ENCODE measurements at regions not wholly inside any gene's neighbourhood (a gene's known extent, or its start where the extent isn't known, plus 50 kb on each side); places are given as distances from the start of the nearest gene placed in this dataset.

- Histone ChIP-seq H3K4me3 (no peak overlapping the region), H2AFZ (ENCODE audit: control insufficient read depth, low read depth, low read length) (no peak overlapping the region), H3K9me3 (replicated peaks; ENCODE audit: control insufficient read depth, insufficient read depth, low read length) (no peaks in the 10 kb centered on the region), H3K4me2 (ENCODE audit: control insufficient read depth, insufficient read depth) (no peak overlapping the region), H3K9ac (ENCODE audit: control insufficient read depth, insufficient read depth, low read length) (no peak overlapping the region), H3K27ac (ENCODE audit: control insufficient read depth, insufficient read depth) (no peak overlapping the region), H4K20me1 (ENCODE audit: control insufficient read depth, insufficient read depth) (no peaks in the 10 kb centered on the region), H3K79me2 (ENCODE audit: control insufficient read depth, insufficient read depth, low read length) (no peaks in the 10 kb centered on the region), H3K27me3 (replicated peaks in 1 of 2; ENCODE audit: control insufficient read depth in 2 of 2, insufficient read depth in 2 of 2, low read length in 1 of 2) (no peaks in the 10 kb centered on the region), H3K36me3 (ENCODE audit: control insufficient read depth in 2 of 2, insufficient read depth in 2 of 2, low read length in 1 of 2) (no peaks in the 10 kb centered on the region), H3K4me1 (ENCODE audit: control insufficient read depth, insufficient read depth, low read length) (no peaks in the 10 kb centered on the region)
- ChIA-PET SMC1A (ENCODE audit: uncharacterized antibody, unreplicated experiment) (no interaction called here), POLR2A (no interaction called here), RAD21 (ENCODE audit: unreplicated experiment) (no interaction called here), CTCF (no interaction called here)
- intact Hi-C loops (cut with micrococcal nuclease; ENCODE audit: unreplicated experiment), result no loop called here
- 0% methylated on average over 1 of the region's 1 CpG for WGBS (ENCODE audit: insufficient coverage, insufficient replicate concordance, low lambda C conversion rate, missing lambda C conversion rate)
- DNase-seq (ENCODE audit: low read depth, low spot score), result no peak
- no peak for ATAC-seq
- in situ Hi-C loops (cut with MboI), result no loop called here
- no peak for FAIRE-seq
- no TSS peak for BruUV-seq (replicated peaks)
- TF ChIP-seq PRDM15 (CRISPR knock-in tag; IDR thresholded peaks at IDR 0.05) (no peak), RELA (IDR thresholded peaks at IDR 0.05; ENCODE audit: borderline replicate concordance, partially characterized antibody) (no peak), NFXL1 (IDR thresholded peaks at IDR 0.05; ENCODE audit: borderline replicate concordance) (no peak), ATF2 (IDR thresholded peaks at IDR 0.05; ENCODE audit: low read length) (no peak), RAD21 (IDR thresholded peaks at IDR 0.05; ENCODE audit: insufficient read depth, low read depth, low read length) (no peak), GABPA (IDR thresholded peaks at IDR 0.05; ENCODE audit: low read depth) (no peak), REST (IDR thresholded peaks at IDR 0.05; ENCODE audit: low read depth, low read length) (no peak), E4F1 (IDR thresholded peaks at IDR 0.05; ENCODE audit: borderline replicate concordance, partially characterized antibody) (no peak), IRF4 (IDR thresholded peaks at IDR 0.05; ENCODE audit: low read depth, low read length) (no peak), ZBTB33 (IDR thresholded peaks at IDR 0.05) (no peak), RCOR1 (conservative IDR thresholded peaks at IDR 0.05; ENCODE audit: low read depth, low read length) (no peak)
Measured at GRCh38 chr3:73705792-73706191, 81.1 kb upstream of the PDZRN3 start.

Data from GM12878 (cell line).